Nephron (organoid): ENCODE measurements at regions not wholly inside any gene's neighbourhood (a gene's known extent, or its start where the extent isn't known, plus 50 kb on each side); places are given as distances from the start of the nearest gene placed in this dataset.

Experiments
- H3K27ac Mint-ChIP-seq, 3 experiments: 2 replicates each; pipeline ENCODE4 v1.8.0; 2020; ENCODE audit warnings: mixed read lengths in 3 of 3, mild to moderate bottlenecking in 2 of 3, moderate library complexity in 1 of 3
- H3K27me3 Mint-ChIP-seq: 2 replicates; pipeline ENCODE4 v1.8.0; 2021; ENCODE audit warnings: low read depth, mild to moderate bottlenecking, moderate library complexity, mixed read lengths
- H3K36me3 Mint-ChIP-seq: 2 replicates; pipeline ENCODE4 v1.8.0; 2020; ENCODE audit warnings: low read depth, mixed read lengths
- H3K4me1 Mint-ChIP-seq: 2 replicates; pipeline ENCODE4 v1.8.0; 2020; ENCODE audit warnings: mixed read lengths
- H3K4me3 Mint-ChIP-seq, 3 experiments: 2 replicates each; pipeline ENCODE4 v1.8.0; 2020; ENCODE audit warnings: mild to moderate bottlenecking in 3 of 3, mixed read lengths in 3 of 3, moderate library complexity in 2 of 3
- H3K9me3 Mint-ChIP-seq: 2 replicates; pipeline ENCODE4 v1.8.0; 2020; ENCODE audit warnings: mixed read lengths
- CTCF ChIP-seq, 3 experiments: fragments of 200-600 bp; sonication (generic); IDR thresholded peaks; one replicate each; pipeline ENCODE4 v1.5.0; 2021; ENCODE audit warnings: antibody characterized with exemption in 3 of 3; ENCODE audit not compliant: unreplicated experiment in 3 of 3

- Mint-ChIP-seq H3K27ac (no peak overlapping the region), H3K9me3 (peaks cover 10% of the 10 kb centered on the region), H3K36me3 (no peaks in the 10 kb centered on the region), H3K27me3 (no peaks in the 10 kb centered on the region), H3K4me3 (no peak overlapping the region), H3K4me1 (no peaks in the 10 kb centered on the region)
- TF ChIP-seq CTCF (IDR thresholded peaks at IDR 0.05; ENCODE audit: unreplicated experiment in 3 of 3): no peak
Measured at GRCh38 chr13:93101226-93101734, 125.3 kb upstream of the GPC6 start.

- Mint-ChIP-seq H3K9me3 (peaks cover 4% of the 10 kb centered on the region), H3K27me3 (no peaks in the 10 kb centered on the region), H3K36me3 (no peaks in the 10 kb centered on the region), H3K4me1 (no peaks in the 10 kb centered on the region), H3K4me3 (no peak overlapping the region), H3K27ac (no peak overlapping the region)
- no peak for TF ChIP-seq CTCF (IDR thresholded peaks at IDR 0.05; ENCODE audit: unreplicated experiment in 3 of 3)
Measured at GRCh38 chr13:93104270-93104669, 122.3 kb upstream of the GPC6 start.

DNA sequence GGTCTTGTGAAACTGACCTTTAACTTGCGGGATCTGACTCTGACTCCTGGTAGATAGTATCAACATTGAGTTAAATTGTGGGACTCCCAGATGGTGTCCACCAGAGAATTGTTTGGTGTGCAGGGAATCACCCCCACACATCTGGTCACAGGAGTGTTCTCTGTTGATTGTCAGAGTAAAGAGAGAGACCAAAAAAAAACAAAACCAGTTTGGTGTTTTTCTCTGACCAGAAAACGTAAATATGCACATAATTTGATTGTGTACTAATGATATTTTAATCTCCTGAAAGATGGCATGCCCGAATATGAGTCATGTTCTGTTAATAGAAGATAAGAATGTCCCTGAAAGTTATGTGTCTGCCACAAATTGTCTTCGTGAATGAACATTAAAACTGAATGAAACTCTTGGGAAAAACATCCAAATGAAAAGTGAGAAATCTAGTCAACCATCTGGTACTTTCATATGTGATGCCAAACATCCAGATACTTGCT is 118.5 kb upstream of the GPC6 start:
- no peaks in the 10 kb centered on the region for H3K9me3 Mint-ChIP-seq
- no peaks in the 10 kb centered on the region for H3K4me1 Mint-ChIP-seq
- no peak overlapping the region for H3K4me3 Mint-ChIP-seq
- no peak for TF ChIP-seq CTCF (IDR thresholded peaks at IDR 0.05; ENCODE audit: unreplicated experiment in 3 of 3)
- no peaks in the 10 kb centered on the region for H3K36me3 Mint-ChIP-seq
- H3K27me3 Mint-ChIP-seq: no peaks in the 10 kb centered on the region
- no peak overlapping the region for H3K27ac Mint-ChIP-seq

GRCh38 chr13:93116809-93117208 is 109.8 kb upstream of the GPC6 start:
- no peak overlapping the region for H3K4me3 Mint-ChIP-seq
- no peaks in the 10 kb centered on the region for H3K36me3 Mint-ChIP-seq
- H3K4me1 Mint-ChIP-seq: peaks cover 5% of the 10 kb centered on the region
- no peaks in the 10 kb centered on the region for H3K27me3 Mint-ChIP-seq
- peak in 1 of 3 experiments; percentile 35 for TF ChIP-seq CTCF (IDR thresholded peaks at IDR 0.05; ENCODE audit: unreplicated experiment in 3 of 3)
- no peaks in the 10 kb centered on the region for H3K9me3 Mint-ChIP-seq
- no peak overlapping the region for H3K27ac Mint-ChIP-seq

DNA sequence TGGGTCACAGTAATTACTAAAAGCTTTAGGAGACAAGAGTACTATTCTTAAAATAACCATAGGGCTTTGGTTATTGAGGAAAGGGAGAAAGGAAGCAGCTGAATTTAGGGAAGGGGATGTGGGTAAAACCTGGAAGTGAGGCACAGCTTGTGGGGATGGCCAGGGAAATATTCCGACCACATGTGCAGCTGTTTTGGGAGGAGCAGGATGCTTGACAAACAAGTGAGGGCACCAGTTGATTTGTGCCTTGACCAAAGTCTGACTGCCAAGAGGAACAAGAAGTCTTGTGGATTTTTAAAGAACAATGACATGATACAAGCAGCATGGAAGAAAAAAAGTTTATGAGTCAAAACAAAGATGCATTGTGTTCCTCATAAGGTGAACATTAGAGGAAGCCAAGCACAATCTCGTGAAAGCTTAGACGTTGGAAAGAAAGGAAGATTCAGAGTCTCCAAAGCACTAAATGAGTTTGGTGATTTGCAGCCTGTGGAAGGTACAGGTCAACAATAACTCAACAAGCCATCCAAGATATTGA is 108.5 kb upstream of the GPC6 start:
- no peaks in the 10 kb centered on the region for H3K36me3 Mint-ChIP-seq
- no peak overlapping the region for H3K27ac Mint-ChIP-seq
- no peaks in the 10 kb centered on the region for H3K27me3 Mint-ChIP-seq
- H3K4me1 Mint-ChIP-seq: peaks cover 5% of the 10 kb centered on the region
- H3K4me3 Mint-ChIP-seq: no peak overlapping the region
- no peaks in the 10 kb centered on the region for H3K9me3 Mint-ChIP-seq
- no peak for TF ChIP-seq CTCF (IDR thresholded peaks at IDR 0.05; ENCODE audit: unreplicated experiment in 3 of 3)

GRCh38 chr13:93140912-93141311 is 85.7 kb upstream of the GPC6 start:
- no peaks in the 10 kb centered on the region for H3K36me3 Mint-ChIP-seq
- H3K27ac Mint-ChIP-seq: no peak overlapping the region
- no peaks in the 10 kb centered on the region for H3K4me1 Mint-ChIP-seq
- no peaks in the 10 kb centered on the region for H3K9me3 Mint-ChIP-seq
- no peak for TF ChIP-seq CTCF (IDR thresholded peaks at IDR 0.05; ENCODE audit: unreplicated experiment in 3 of 3)
- H3K4me3 Mint-ChIP-seq: no peak overlapping the region
- H3K27me3 Mint-ChIP-seq: no peaks in the 10 kb centered on the region
